Mucosa of gallbladder (tissue), 1 donor: ENCODE measurements at regions not wholly inside any gene's neighbourhood (a gene's known extent, or its start where the extent isn't known, plus 50 kb on each side); places are given as distances from the start of the nearest gene placed in this dataset.
"Not testable (repeated sequence)": the region's sequence is repeated elsewhere in the genome, so short reads cannot be mapped to it uniquely, and the experiment has no call there.

Experiments used
- DNase-seq: peaks from one replicate; pipeline ENCODE4 v3.0.0-alpha.2; 2020; ENCODE audit warnings: low spot score
- donor health status: DM: no; HTN: no; CAD: no.

GRCh38 chrX:3184176-3184930, 143.1 kb downstream of the ARSF start:
- peak; percentile 13 for DNase-seq

- DNase-seq: no peak
These were observed 140.6 kb downstream of the ARSF start for GRCh38 chrX:3181846-3182245.

GRCh38 chrX:3178329-3178728, 137.1 kb downstream of the ARSF start:
- no peak for DNase-seq

- no peak for DNase-seq
These were observed 136.6 kb downstream of the ARSF start for GRCh38 chrX:3177851-3178250.

- DNase-seq: no peak
These were observed 135.2 kb downstream of the ARSF start for GRCh38 chrX:3176439-3176820.

GRCh38 chrX:3175659-3176438, 134.6 kb downstream of the ARSF start:
- DNase-seq: no peak

- not testable (repeated sequence) for DNase-seq
These were observed 130.9 kb downstream of the ARSF start for GRCh38 chrX:3172156-3172555.

- DNase-seq: no peak
These were observed 128.2 kb downstream of the ARSF start for GRCh38 chrX:3169421-3169820.

GRCh38 chrX:3167771-3168170, 126.5 kb downstream of the ARSF start:
- no peak for DNase-seq

- no peak for DNase-seq
These were observed 125.6 kb downstream of the ARSF start for GRCh38 chrX:3166670-3167455.

GRCh38 chrX:3165808-3166207, 124.5 kb downstream of the ARSF start:
- no peak for DNase-seq
